22Rv1 (cell line): ENCODE measurements at regions not wholly inside any gene's neighbourhood (a gene's known extent, or its start where the extent isn't known, plus 50 kb on each side); places are given as distances from the start of the nearest gene placed in this dataset.

ENCODE experiments used
- CTCF ChIP-seq: fragments of 450-650 bp; IDR thresholded peaks from 2 replicates; pipeline ENCODE4 v1.5.1; 2017; ENCODE audit warnings: mild to moderate bottlenecking
- ZFX ChIP-seq: fragments of 450-650 bp; IDR thresholded peaks from 2 replicates; pipeline ENCODE4 v1.6.1; 2017; ENCODE audit warnings: antibody characterized with exemption, borderline replicate concordance

- no peak for TF ChIP-seq CTCF
- TF ChIP-seq ZFX = no peak
Observed at GRCh38 chr9:89743573-89744254, 138.9 kb downstream of the GADD45G start.
